DMS 273 treated with DMSO at 0.1 percent for 48 hours (cell line): ENCODE measurements at regions not wholly inside any gene's neighbourhood (a gene's known extent, or its start where the extent isn't known, plus 50 kb on each side); places are given as distances from the start of the nearest gene placed in this dataset.

Experiments used
- DNase-seq: peaks from one replicate; lab custom pipeline; 2025; lab: John Stamatoyannopoulos, UW

- no peak for DNase-seq
These were observed 60.0 kb upstream of the ELK3 start for GRCh38 chr12:96134200-96134599.

- no peak for DNase-seq
These were observed 58.0 kb upstream of the ELK3 start for GRCh38 chr12:96136161-96136560.

GRCh38 chr12:96136725-96137378 is 57.3 kb upstream of the ELK3 start:
- DNase-seq: no peak

- no peak for DNase-seq
These were observed 54.0 kb upstream of the ELK3 start for GRCh38 chr12:96140174-96140573.

GRCh38 chr12:96141216-96141912 is 52.8 kb upstream of the ELK3 start:
- no peak for DNase-seq

- no peak for DNase-seq
These were observed 50.8 kb upstream of the ELK3 start for GRCh38 chr12:96143392-96143791.

GRCh38 chr12:96143827-96144565 is 50.2 kb upstream of the ELK3 start:
- no peak for DNase-seq
